IPS-NIHi11 (cell line): ENCODE measurements at regions not wholly inside any gene's neighbourhood (a gene's known extent, or its start where the extent isn't known, plus 50 kb on each side); places are given as distances from the start of the nearest gene placed in this dataset.
A peak's percentile ranks its signal among the peaks of the same experiment; 100 is the strongest.

Source experiments
- DNase-seq: peaks from one replicate; pipeline ENCODE4 v3.0.0; 2012; ENCODE audit warnings: mixed read lengths, low spot score

DNA sequence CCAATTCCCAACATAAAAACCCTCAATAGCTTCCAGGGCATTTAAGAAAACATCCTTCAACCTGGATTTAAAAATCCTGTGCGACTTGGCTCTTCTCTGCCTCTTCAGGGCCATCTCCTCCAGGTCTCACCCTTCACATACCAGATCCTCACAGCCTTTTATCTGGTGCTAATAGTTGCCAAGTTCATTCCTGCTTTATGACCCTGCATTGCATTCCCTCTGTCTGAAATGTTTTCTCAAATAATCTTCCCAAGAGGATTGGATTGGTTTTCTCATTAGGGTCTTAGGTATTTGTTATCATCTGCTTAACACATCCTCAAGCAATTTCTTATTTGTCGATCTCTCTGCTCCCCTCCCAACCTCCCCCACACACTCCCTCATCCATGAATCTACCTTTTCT is 832.0 kb downstream of the GALC start:
- no peak for DNase-seq

DNA sequence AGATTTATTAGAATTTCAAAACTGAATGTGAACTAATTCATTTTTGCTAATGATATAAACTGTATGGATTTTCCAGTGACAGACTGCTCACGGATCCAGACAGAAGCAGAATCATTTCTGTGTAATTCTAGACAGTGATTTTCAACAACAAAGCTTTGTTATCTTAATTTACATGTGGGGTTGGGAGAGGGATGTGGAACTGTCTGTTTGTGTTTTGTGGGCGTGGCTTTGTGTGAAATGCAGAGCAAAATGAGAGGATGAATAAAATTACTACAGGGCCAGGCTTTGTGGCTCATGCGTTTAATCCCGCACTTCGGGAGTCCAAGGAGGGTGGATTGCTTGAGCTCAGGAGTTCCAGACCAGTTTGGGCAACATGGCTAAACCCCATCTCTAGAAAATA is 834.7 kb downstream of the GALC start:
- DNase-seq: no peak

DNA sequence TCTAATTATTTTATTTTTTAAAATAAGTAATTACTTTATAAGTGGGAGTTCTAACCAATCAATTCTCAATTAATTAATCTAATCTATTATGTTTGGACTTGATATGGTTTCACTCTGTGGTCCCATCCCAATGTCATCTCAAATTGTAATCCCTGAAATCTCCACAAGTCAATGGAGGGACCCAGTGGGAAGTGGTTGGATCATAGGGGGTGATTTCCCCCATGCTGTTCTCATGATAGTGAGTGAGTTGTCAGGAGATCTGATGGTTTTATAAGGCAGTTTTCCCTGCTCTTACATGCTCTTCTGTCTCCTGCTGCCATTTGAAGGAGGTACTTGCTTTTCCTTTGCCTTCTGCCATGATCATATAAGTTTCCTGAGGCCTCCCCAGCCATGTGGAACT is 836.1 kb downstream of the GALC start:
- no peak for DNase-seq

DNA sequence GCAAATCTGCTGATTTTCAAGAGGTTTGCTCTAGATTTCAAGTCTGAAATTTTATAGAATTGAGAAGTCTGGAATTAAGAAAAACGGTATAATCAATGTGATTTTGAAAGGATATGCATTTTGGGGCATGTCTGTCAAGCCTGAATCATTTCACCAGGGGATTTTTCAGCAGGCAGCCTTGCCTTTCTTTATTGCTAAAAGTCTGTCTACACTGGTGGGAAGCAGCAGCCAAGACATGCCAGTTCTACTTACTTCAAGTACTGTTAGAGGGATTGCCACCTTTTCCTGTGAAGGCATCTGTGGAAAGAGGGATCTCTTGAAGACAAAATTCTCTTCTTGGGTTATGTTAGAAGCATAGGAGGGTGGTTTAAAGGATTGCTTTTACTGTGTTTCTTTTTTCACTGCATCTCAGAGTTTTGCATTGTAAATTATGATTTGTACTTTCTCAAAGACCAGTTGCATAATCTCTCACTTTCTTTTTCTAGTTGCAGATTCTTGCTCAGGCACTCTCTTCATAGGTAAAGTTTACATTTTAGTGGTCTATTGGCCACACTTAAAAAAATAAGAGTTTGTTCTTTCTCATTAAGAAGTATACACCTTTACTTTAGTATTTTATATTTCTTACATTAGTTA is 837.0 kb downstream of the GALC start:
- DNase-seq: no peak

DNA sequence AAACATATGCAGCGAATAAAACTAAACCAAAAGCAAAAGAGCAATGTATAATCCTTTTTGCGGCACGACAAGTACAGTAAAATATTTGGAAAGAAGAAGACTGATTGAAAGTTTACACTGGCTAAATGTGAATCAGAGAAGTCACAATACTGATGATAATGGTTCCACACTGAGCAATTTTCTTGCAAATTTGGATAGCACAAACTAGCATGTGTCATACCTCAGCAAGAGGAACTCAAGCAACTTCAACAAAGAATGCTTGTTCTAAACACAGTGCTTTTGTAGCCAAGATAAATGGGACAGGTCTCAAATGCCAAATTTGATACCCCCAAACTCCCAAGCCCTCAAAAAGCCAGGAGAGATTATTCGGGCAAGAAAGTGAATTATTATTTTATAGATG is 839.1 kb downstream of the GALC start:
- no peak for DNase-seq

DNA sequence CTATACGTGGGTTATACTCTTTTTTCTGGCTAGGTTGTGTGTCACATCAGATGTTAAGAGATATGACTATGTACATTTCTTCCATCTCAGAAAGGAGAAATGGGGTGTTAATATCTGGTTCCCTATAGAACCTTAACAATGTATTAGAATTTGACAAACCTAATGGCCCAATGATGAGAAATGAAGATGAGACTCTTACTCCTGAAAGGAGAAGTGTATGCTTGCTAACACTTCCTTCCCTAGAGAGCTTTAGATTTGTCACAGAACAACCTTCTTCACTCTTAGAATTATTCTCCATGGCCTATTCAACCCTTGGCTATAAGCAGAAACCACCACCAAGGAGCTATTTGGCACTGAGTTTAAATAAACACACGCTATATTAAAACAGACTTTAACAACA is 839.6 kb downstream of the GALC start:
- DNase-seq: no peak

DNA sequence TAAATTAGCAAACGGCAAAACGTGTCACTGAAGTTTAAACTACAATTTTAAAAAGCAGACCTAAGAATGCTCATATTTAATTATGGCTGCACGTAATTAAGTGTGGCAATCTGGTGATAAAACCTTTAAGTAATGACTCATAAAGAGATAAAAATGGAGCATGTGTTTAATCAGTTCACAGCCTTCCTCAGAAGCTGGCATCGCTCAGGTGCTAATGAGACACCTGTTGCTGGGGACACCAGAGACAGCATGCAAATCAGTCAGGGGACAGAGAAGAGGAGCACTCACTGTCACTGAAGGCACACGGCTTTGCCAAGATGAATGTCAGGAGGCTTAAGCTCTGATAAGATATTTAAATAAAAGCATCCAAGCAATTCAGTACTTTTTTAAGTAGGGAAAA is 840.3 kb downstream of the GALC start:
- no peak for DNase-seq

DNA sequence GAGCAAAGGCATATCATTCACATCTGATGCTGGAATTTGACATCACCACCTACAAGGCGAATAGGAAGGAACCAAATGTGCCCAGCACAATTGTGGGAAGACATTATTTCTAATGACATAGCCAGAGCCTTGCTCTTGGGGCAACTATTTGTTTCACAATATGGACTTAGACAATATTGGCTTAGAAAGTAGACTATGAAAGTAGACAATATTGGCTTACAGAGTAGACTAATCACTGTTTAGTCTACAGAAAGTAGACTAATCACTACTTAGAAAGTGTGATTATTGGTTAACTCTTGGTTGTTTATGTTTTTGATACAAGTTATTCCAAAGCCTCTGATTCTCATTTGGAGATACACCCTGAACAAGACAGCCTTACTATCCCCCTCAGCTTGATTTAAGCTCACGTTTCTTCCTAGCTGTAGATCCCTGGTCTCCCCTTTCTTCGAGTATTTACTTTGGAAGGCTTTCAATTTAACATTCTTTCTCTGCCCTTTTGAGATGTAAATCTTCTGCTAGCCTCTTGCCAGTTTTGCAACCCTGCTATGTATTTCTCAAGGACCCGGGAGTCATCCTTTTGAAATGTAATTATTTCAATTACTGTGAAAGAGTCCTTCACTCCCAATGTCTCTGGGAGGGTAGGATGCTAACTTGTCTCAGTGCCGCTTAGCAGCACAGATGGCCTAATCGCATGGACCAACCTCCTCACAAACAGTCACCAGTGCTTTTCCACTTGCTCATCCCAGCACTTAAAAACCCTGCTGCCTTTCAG is 843.2 kb downstream of the GALC start:
- peak; percentile 47 for DNase-seq

DNA sequence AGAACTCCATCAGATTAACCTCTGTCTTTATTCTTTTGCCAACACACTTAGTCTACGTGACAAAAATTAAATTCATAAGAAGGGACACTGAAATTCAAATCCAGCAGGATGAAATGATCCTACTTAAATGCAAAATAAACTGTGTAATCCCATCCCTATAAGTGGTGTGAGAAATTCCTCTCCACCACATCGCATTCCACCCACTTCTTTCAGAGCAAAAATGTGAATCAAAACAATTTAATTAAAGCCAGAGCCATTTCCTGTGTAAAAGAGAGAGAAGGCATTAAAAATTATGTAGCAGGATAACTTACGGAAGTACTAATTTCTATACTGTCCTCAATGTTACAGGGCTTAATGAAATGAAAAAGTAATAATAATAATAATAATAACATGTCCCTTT is 844.3 kb downstream of the GALC start:
- no peak for DNase-seq

DNA sequence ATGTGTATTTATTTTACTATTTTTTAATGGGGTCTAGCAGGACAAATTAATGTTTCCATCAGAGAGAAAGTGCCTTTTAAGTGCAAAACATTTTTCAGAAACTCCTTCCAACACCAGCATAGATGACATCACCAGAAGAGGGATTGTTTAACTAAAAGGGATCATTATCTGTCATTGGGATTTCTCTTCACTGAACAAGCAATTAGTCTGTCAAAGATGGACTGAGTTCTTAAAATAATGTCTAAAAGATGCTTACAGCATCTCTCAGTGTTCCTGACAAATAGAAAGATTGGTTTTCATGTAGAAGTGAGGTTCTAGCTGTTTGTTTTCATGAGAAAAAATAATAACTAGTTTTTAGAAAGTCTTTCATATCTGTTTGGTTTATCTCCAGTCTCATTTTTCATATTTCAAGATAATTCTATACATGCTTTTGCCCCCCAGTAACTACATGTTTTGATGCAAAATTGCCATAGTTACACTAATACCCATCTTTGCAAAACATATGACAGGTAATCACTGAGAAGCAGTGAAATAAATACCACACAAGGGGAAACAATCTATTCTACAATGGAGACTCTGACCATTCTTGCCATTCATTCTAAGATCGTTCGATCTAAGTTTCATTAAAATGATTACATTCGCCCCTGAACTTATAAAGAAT is 850.3 kb downstream of the GALC start:
- DNase-seq: no peak

DNA sequence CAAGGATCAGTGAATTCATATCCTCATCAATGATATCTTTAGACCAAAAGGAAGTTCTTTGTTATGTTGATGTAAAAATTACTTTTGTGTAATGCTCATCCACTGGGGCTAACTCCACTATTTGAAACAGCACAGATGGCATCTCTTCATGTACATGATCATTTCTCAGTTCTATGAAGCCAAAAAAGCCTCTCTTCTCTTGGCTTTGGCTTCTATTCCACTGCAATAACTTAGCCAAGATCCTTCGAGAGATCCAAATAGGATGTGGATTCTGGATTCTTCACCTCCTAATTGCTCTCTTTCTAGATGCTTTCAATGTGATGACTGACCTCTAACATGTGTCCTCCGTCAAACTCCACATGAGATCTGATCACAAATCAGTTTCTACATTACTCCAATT is 851.2 kb downstream of the GALC start:
- DNase-seq: no peak

DNA sequence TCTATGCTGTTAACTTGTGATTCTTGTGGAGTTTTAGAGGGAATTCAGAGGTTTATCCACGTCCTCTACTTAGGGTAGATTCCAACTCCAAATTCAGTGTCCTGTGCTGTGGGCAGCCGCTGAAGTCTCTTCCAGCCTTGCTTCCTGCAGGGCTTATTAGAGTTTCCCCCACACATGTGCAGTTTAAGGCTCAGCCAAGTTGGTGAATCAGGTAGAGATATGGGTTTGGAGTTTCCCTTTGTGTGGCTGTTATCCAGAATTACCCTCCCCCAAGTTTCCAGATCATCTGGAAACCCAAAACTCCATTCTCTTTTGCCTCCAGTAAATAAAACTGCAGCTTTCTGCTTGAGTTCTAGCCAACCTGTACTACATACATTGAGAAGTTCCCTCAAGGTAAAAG is 853.7 kb downstream of the GALC start:
- DNase-seq: no peak

DNA sequence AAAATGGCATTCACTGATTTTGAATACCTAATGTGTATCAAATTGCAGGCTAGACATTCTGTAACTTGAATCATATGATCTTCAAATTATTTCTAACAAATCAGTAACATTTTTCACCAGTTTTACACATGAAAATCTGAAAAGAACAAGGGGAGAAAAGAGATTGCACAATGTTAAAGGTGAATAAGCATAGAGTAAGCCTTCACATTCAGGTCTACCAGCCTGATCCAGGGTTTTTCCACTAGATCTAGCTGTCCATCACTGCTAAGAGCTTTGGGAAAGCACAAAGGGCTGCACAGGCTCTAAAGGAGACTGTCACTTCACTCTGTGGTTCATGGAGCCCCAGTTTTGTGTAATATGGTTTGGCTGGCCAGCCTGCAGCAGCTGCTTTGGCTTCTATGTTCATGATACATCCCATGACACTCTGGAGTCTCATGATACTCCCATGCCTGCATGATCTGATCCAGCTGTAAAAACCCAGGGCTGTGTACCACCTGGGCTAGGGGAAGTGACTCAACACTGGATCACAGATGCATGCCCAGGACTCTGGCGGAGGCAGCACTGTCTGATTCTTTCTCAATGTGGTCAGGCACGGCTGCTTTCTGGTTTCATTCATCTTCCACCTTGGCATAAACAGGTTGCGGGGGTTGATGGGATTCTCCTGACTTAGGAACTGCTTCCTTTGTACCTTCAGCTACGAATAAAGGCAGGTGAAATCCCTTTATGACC is 859.7 kb downstream of the GALC start:
- DNase-seq: no peak

DNA sequence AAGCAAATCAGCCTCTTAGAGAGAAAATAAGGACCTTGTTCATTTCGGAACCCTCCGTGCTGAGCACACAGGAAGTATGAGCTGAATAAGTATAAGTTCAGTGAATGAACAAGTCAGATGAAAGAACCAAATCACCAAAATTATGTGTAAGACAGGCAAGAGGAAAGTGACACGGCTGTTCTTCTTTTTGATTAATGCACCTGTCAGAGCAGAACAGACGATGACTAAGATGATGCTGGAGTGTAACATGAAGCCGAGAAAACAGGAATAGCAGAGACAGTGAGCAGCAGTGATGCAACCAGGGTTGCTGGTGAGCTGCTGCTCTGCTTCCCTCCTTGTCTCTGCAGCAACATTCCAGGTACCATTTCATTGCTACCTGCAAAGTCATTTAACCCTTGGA is 861.1 kb downstream of the GALC start:
- no peak for DNase-seq

DNA sequence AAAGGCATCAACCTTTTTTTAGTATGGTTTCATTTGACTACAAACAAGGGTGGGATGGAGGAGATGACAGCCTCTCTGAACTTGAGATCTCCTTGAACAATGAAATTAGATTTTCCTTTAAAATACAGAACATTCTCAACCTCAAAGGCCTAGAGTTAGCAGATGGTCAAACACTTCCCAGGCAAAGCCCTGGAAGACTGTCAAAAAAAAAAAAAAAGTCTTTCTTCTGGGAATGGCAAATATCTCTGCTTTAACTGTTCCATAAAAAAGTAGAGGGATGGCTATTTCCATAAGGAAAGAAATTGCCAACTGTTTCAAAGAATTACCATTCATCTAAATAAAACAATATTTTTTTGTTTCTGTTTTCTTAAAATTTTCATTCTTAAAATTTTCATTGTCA is 870.8 kb downstream of the GALC start:
- no peak for DNase-seq

DNA sequence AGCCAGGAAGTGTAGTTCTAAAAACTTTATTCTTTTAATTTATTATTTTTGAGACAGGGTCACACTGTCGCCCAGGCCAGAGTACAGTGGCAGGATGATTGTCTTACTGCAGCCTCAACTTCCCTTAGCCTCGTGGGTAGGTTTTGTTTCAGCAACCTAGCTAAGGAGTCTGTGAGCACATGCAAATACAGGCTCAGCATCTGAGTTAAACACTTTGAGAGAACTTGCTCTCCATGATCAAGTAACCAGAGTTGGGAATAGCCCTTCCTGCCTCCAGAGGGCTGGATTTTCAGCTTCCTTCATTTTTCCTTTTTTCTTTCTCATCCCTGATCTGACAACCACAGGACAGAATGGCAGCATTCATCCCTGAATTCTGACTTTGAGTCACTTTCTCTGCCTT is 871.3 kb downstream of the GALC start:
- no peak for DNase-seq

DNA sequence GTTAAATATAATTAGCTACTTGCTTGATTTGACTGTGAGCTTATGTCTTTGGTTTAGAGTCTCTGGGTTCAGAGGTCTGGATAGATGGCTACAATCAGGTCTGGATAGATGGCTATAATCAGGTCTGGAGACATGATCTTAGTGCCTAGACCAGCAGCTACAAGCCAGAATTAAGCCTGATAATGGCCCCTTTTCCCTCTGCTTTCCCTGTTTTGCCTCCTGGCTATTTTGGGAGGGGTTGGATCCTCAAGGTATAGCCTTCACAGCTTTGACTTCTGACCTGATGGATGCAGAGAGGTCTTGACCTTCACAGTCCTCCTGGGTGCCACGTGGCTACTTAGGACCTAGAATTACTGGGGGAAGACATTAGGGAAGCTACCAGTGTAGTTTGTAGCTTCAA is 877.7 kb downstream of the GALC start:
- no peak for DNase-seq

DNA sequence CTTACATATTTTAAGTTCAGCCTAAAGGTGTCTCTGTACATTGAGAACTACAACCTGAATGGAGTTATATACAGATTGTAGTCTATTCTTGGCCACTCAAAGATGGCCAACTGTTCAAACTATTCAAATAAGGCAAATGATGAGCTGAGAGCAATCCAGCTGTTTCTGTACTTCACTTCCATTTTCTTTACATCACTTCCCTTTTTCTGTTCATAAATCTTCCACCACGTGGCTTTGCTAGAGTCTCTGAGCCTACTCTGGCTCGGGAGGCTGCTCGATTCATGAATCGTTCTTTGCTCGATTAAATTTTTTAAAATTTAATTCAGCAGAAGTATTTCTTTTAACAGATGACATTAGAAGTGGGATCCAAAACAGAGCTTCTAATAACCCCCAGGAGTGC is 879.7 kb downstream of the GALC start:
- DNase-seq: no peak

DNA sequence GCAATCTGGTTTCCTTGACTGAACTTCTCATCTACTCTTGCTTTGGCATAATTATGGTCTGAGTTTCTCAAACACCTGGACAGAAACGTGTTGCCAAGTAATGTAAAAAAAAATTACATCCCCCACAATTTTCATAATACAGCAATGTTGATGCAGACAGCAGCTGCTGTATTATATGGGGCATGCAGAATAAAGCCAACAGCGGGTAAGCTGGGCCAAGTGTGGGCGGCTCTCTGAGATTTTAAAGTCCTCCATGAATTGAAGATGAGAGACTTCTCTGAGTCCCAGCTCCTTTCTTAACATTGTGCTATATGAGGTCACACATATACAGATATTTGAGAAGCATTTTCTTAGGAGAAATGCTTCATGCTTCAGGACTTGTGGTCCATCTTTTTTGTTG is 881.2 kb downstream of the GALC start:
- DNase-seq: no peak

DNA sequence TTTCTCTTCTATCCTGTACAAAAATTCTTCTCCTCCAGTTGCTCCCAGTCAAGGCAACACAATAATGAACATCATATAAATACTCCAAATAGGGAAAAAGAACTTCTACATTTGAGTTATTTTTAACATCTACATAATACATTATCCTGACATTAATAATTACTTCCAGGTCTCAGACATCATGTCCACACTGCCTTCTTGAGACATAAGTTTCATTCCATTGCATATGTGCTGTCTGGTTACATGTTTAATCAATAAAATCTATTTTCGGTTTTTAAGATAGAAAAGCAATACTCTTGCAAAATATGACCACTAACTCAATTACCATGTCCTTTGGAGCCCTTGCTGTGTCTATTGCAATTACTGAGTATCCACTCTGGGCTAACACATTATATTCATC is 881.9 kb downstream of the GALC start:
- DNase-seq: no peak

DNA sequence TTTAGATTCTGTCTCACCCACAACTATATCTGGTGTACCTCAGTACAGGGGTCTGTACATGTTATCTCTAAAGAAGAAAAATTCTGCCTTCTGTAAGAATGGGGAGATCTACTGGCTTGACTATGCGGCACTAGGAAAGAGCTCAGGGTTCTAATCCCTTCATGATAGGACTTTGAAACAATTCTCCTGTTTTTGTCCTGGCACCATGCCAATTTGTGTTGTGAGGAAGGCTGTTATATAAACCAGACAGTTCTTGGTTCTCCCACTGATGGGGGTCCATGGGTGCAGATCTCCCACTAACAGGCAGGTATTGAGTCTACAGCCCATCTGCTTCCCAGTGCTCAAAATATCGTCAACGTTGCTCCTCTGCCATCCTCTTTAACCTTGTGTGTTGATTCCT is 883.7 kb downstream of the GALC start:
- DNase-seq: no peak

DNA sequence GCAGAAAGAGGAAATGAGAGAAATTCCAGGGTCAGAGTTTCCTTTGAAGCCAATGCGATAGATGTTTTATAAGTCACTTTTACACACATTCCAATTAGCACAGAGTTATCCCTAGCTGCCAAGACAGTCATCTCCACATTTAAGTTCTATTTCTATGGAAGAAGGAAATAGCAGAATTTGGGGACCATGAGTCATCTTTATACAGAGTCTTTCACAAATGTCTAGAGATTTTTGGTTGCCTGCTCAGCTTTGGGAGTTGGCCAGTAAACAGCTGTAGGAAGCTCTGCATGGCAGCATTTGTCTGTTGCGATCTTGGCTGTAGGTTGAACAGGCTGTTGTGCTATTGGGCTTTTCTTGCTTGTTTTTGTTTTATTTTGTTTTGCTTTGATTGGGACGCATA is 884.3 kb downstream of the GALC start:
- DNase-seq: no peak

DNA sequence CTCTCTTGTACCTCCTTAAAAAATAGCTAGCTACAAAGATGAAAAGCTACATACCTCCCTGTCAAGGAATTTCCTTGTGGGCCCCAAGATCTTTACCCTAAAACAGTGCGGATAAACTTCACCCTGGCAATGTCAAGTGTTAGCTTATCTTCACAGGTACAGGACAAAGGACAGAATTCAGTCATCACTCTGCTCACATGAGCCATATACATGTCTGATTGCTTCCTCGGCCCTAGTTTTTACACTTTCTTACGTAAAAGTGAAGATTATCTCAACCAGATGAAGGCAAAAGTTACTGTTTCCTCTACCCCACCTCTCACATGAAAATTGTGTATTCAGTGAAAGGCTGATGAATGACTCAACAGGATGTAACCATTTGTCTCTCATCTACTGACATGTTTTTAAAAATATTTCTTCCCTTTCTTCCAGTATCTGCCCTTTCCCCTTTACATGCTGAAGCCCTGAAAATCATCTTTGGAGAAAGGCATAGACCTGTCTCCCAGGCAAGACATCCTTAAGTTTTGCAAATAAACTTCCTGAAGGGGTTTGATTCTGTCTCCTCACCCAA is 890.1 kb downstream of the GALC start:
- no peak for DNase-seq
